K562 (cell line): ENCODE measurements at regions not wholly inside any gene's neighbourhood (a gene's known extent, or its start where the extent isn't known, plus 50 kb on each side); places are given as distances from the start of the nearest gene placed in this dataset.
A peak's percentile ranks its signal among the peaks of the same experiment; 100 is the strongest.

Source experiments
- BACH1 ChIP-seq: fragments of 200-800 bp; sonication (Bioruptor generic); IDR thresholded peaks from 2 replicates; pipeline ENCODE4 v1.6.1; 2016; ENCODE audit warnings: missing genetic modification characterization, missing compliant biosample characterization
- BCOR ChIP-seq: fragments of 450-650 bp; IDR thresholded peaks from 2 replicates; pipeline ENCODE4 v1.6.1; 2016
- CBX3 ChIP-seq, 2 experiments: IDR thresholded peaks; 1 replicate in 1 of 2; 2 replicates in 1 of 2; pipeline ENCODE4 v1.6.1; 2012; ENCODE audit warnings: inconsistent platforms in 2 of 2, low read length in 2 of 2, borderline replicate concordance in 1 of 2, control low read depth in 1 of 2
- ETV5 ChIP-seq: sonication (generic); formaldehyde crosslinking; IDR thresholded peaks from 2 replicates; pipeline ENCODE4 v1.4.0; 2020; ENCODE audit warnings: low read depth, mild to moderate bottlenecking, missing genetic modification reagents
- HDAC2 ChIP-seq: fragments of 450-650 bp; IDR thresholded peaks from 2 replicates; pipeline ENCODE4 v1.6.1; 2016; ENCODE audit warnings: mild to moderate bottlenecking
- NCOA1 ChIP-seq: fragments of 450-650 bp; IDR thresholded peaks from 2 replicates; pipeline ENCODE4 v1.6.1; 2016; ENCODE audit warnings: low read depth
- NR1H2 ChIP-seq: sonication (generic); formaldehyde crosslinking; IDR thresholded peaks from 2 replicates; pipeline ENCODE4 v1.4.0; 2020; ENCODE audit warnings: mild to moderate bottlenecking, missing genetic modification reagents
- RCOR1 ChIP-seq, 2 experiments: IDR thresholded peaks; 2 replicates each; pipeline ENCODE4 v1.6.1; 2012; ENCODE audit warnings: low read depth in 2 of 2, low read length in 2 of 2, borderline replicate concordance in 1 of 2, improper control_type of control experiment in 1 of 2
- SIN3B ChIP-seq: fragments of 450-650 bp; IDR thresholded peaks from 2 replicates; pipeline ENCODE4 v1.6.1; 2017; ENCODE audit warnings: low read depth, mild to moderate bottlenecking, moderate library complexity
- SMARCA5 ChIP-seq: fragments of 450-650 bp; IDR thresholded peaks from 2 replicates; pipeline ENCODE4 v1.6.1; 2016
- SMARCC2 ChIP-seq: fragments of 450-650 bp; IDR thresholded peaks from 2 replicates; pipeline ENCODE4 v1.6.1; 2017; ENCODE audit warnings: antibody characterized with exemption, moderate library complexity, mild to moderate bottlenecking, low read depth
- TCF7 ChIP-seq: sonication (generic); IDR thresholded peaks from 2 replicates; pipeline ENCODE4 v1.6.1; 2016; ENCODE audit warnings: antibody characterized with exemption, borderline replicate concordance
- ZNF175 ChIP-seq: fragments of 200-800 bp; sonication (Bioruptor generic); IDR thresholded peaks from 2 replicates; pipeline ENCODE4 v1.6.1; 2016; ENCODE audit warnings: low read depth, mild to moderate bottlenecking, missing genetic modification characterization, missing compliant biosample characterization
- ZNF212 ChIP-seq: fragments of 450-650 bp; formaldehyde crosslinking; IDR thresholded peaks from 2 replicates; pipeline ENCODE4 v1.4.0; 2020; ENCODE audit warnings: mild to moderate bottlenecking
- ZNF3 ChIP-seq: fragments of 250-450 bp; sonication (Bioruptor Pico); IDR thresholded peaks from 2 replicates; pipeline ENCODE4 v1.5.0; 2021; ENCODE audit warnings: mild to moderate bottlenecking, moderate library complexity
- ZNF354B ChIP-seq: fragments of 250-450 bp; sonication (Bioruptor Pico); IDR thresholded peaks from 2 replicates; pipeline ENCODE4 v1.4.0; 2020
- ZNF696 ChIP-seq: fragments of 250-450 bp; sonication (Bioruptor Pico); conservative IDR thresholded peaks from 2 replicates; pipeline ENCODE4 v1.4.0; 2020; ENCODE audit warnings: mild to moderate bottlenecking, moderate library complexity
- ZNF75A ChIP-seq: fragments of 450-650 bp; formaldehyde crosslinking; IDR thresholded peaks from 2 replicates; pipeline ENCODE4 v1.4.0; 2020; ENCODE audit warnings: mild to moderate bottlenecking
- TF ChIP-seq, protein P1 (sequence below), 2 experiments: fragments of 450-650 bp in 1 of 2; sonication (generic) in 1 of 2; formaldehyde crosslinking; conservative IDR thresholded peaks; 2 replicates each; pipeline versions ENCODE4 v1.4.0 to v1.8.1; 2020 to 2022; ENCODE audit warnings: mild to moderate bottlenecking in 1 of 2, missing genetic modification reagents in 1 of 2
- TF ChIP-seq, protein P2 (sequence below): fragments of 450-650 bp; IDR thresholded peaks from 2 replicates; pipeline ENCODE4 v1.6.1; 2018; ENCODE audit warnings: mild to moderate bottlenecking, low read depth; ENCODE audit not compliant: partially characterized antibody
- TF ChIP-seq, protein P3 (sequence below): IDR thresholded peaks from 3 replicates; pipeline ENCODE4 v1.6.1; 2011; ENCODE audit warnings: borderline replicate concordance, mild to moderate bottlenecking, moderate library complexity; ENCODE audit not compliant: insufficient read length; ENCODE audit errors: extremely low read depth
- TF ChIP-seq, protein P4 (sequence below): fragments of 450-650 bp; IDR thresholded peaks from 2 replicates; pipeline ENCODE4 v1.6.1; 2017; ENCODE audit warnings: antibody characterized with exemption, mild to moderate bottlenecking

DNA sequence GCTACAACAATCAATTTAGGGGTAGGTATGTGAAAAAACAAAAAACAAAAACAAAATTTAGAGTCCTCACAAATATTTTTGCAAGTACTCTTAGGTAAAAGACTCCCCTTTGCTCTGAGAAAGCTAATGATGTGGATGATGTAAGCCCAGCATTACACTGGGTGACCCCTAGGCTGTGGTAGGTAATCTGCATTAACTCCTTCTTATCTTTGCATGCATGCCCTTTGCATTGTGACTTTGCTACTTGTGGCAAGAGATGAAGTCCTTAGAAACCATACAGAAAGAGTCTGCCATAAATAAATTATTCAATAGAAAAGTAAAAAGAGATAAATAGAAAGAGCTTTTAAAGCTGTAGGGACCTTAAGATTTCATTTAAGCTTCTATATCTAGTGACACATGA is 159.7 kb upstream of the MBNL1 start (continued):
- TF ChIP-seq, protein P1, sequence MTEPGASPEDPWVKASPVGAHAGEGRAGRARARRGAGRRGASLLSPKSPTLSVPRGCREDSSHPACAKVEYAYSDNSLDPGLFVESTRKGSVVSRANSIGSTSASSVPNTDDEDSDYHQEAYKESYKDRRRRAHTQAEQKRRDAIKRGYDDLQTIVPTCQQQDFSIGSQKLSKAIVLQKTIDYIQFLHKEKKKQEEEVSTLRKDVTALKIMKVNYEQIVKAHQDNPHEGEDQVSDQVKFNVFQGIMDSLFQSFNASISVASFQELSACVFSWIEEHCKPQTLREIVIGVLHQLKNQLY (CRISPR knock-in tag; conservative IDR thresholded peaks at IDR 0.05): no peak
- TF ChIP-seq NCOA1: peak; percentile 63; the same call in 1 of the 2 replicates
- no peak for TF ChIP-seq TCF7
- TF ChIP-seq SIN3B: no peak
- TF ChIP-seq SMARCC2: peak; percentile 79
- TF ChIP-seq, protein P2, sequence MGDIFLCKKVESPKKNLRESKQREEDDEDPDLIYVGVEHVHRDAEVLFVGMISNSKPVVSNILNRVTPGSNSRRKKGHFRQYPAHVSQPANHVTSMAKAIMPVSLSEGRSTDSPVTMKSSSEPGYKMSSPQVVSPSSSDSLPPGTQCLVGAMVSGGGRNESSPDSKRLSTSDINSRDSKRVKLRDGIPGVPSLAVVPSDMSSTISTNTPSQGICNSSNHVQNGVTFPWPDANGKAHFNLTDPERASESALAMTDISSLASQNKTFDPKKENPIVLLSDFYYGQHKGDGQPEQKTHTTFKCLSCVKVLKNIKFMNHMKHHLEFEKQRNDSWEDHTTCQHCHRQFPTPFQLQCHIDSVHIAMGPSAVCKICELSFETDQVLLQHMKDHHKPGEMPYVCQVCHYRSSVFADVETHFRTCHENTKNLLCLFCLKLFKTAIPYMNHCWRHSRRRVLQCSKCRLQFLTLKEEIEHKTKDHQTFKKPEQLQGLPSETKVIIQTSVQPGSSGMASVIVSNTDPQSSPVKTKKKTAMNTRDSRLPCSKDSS: no peak
- no peak for TF ChIP-seq ZNF175 (CRISPR knock-in tag)
- no peak for TF ChIP-seq ETV5
- TF ChIP-seq ZNF212 (CRISPR knock-in tag): no peak
- peak in 1 of 2 experiments; percentile 81; a peak in 2 of 4 replicates for TF ChIP-seq RCOR1 (IDR thresholded peaks at IDR 0.05; ENCODE audit: borderline replicate concordance in 1 of 2, low read depth in 2 of 2, low read length in 2 of 2)
- TF ChIP-seq BACH1 (tag): no peak
- TF ChIP-seq ZNF3 (CRISPR knock-in tag): no peak
- TF ChIP-seq ZNF696 (CRISPR knock-in tag): no peak
- no peak for TF ChIP-seq ZNF75A (CRISPR knock-in tag)
- TF ChIP-seq NR1H2: no peak
- no peak for TF ChIP-seq ZNF354B (CRISPR knock-in tag)
- TF ChIP-seq HDAC2: peak; percentile 87
- no peak for TF ChIP-seq SMARCA5
- TF ChIP-seq, protein P3, sequence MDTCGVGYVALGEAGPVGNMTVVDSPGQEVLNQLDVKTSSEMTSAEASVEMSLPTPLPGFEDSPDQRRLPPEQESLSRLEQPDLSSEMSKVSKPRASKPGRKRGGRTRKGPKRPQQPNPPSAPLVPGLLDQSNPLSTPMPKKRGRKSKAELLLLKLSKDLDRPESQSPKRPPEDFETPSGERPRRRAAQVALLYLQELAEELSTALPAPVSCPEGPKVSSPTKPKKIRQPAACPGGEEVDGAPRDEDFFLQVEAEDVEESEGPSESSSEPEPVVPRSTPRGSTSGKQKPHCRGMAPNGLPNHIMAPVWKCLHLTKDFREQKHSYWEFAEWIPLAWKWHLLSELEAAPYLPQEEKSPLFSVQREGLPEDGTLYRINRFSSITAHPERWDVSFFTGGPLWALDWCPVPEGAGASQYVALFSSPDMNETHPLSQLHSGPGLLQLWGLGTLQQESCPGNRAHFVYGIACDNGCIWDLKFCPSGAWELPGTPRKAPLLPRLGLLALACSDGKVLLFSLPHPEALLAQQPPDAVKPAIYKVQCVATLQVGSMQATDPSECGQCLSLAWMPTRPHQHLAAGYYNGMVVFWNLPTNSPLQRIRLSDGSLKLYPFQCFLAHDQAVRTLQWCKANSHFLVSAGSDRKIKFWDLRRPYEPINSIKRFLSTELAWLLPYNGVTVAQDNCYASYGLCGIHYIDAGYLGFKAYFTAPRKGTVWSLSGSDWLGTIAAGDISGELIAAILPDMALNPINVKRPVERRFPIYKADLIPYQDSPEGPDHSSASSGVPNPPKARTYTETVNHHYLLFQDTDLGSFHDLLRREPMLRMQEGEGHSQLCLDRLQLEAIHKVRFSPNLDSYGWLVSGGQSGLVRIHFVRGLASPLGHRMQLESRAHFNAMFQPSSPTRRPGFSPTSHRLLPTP: no peak
- TF ChIP-seq BCOR: no peak
- TF ChIP-seq CBX3 (IDR thresholded peaks at IDR 0.05; ENCODE audit: borderline replicate concordance in 1 of 2, low read length in 2 of 2): peak in 1 of 2 experiments; percentile 82; a peak in 1 of 3 replicates
- TF ChIP-seq, protein P4, sequence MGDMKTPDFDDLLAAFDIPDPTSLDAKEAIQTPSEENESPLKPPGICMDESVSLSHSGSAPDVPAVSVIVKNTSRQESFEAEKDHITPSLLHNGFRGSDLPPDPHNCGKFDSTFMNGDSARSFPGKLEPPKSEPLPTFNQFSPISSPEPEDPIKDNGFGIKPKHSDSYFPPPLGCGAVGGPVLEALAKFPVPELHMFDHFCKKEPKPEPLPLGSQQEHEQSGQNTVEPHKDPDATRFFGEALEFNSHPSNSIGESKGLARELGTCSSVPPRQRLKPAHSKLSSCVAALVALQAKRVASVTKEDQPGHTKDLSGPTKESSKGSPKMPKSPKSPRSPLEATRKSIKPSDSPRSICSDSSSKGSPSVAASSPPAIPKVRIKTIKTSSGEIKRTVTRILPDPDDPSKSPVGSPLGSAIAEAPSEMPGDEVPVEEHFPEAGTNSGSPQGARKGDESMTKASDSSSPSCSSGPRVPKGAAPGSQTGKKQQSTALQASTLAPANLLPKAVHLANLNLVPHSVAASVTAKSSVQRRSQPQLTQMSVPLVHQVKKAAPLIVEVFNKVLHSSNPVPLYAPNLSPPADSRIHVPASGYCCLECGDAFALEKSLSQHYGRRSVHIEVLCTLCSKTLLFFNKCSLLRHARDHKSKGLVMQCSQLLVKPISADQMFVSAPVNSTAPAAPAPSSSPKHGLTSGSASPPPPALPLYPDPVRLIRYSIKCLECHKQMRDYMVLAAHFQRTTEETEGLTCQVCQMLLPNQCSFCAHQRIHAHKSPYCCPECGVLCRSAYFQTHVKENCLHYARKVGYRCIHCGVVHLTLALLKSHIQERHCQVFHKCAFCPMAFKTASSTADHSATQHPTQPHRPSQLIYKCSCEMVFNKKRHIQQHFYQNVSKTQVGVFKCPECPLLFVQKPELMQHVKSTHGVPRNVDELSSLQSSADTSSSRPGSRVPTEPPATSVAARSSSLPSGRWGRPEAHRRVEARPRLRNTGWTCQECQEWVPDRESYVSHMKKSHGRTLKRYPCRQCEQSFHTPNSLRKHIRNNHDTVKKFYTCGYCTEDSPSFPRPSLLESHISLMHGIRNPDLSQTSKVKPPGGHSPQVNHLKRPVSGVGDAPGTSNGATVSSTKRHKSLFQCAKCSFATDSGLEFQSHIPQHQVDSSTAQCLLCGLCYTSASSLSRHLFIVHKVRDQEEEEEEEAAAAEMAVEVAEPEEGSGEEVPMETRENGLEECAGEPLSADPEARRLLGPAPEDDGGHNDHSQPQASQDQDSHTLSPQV: peak; percentile 90
